Neural progenitor cell (in vitro differentiated cells): ENCODE measurements at regions not wholly inside any gene's neighbourhood (a gene's known extent, or its start where the extent isn't known, plus 50 kb on each side); places are given as distances from the start of the nearest gene placed in this dataset. TPM values are rescaled to one million over a fixed set of nuclear protein-coding genes. Genes with fewer than 3 reads are reported as not detected.

Experiments
- DNase-seq: peaks from one replicate; pipeline ENCODE4 v3.0.0-alpha.2; 2016; ENCODE audit warnings: low spot score
- H2AFZ ChIP-seq: fragments of 200-600 bp; sonication (generic); replicated peaks from 2 replicates; pipeline ENCODE4 v1.6.1; 2016; ENCODE audit warnings: antibody characterized with exemption
- H3F3A ChIP-seq: fragments of 200-600 bp; sonication (generic); 2 replicates; pipeline ENCODE4 v1.6.1; 2016; ENCODE audit warnings: antibody characterized with exemption, low read depth
- H3K27ac ChIP-seq: fragments of 200-600 bp; sonication (generic); 2 replicates; pipeline ENCODE4 v1.5.1; 2016; ENCODE audit warnings: mild to moderate bottlenecking
- H3K27me3 ChIP-seq: fragments of 200-600 bp; sonication (generic); 2 replicates; pipeline ENCODE4 v1.6.1; 2016; ENCODE audit warnings: mild to moderate bottlenecking, moderate library complexity
- H3K36me3 ChIP-seq: fragments of 200-600 bp; sonication (generic); 2 replicates; pipeline ENCODE4 v1.5.1; 2016
- H3K4me1 ChIP-seq: fragments of 200-600 bp; sonication (generic); 2 replicates; pipeline ENCODE4 v1.6.1; 2016; ENCODE audit warnings: mixed run types
- H3K4me2 ChIP-seq: fragments of 200-600 bp; sonication (generic); 2 replicates; pipeline ENCODE4 v1.6.1; 2016
- H3K4me3 ChIP-seq: fragments of 200-600 bp; sonication (generic); 2 replicates; pipeline ENCODE4 v1.5.1; 2016
- H3K79me2 ChIP-seq: fragments of 200-600 bp; sonication (generic); 2 replicates; pipeline ENCODE4 v1.6.1; 2016; ENCODE audit warnings: low read depth
- H3K9ac ChIP-seq: fragments of 200-600 bp; sonication (generic); 2 replicates; pipeline ENCODE4 v1.6.1; 2016
- H3K9me3 ChIP-seq: fragments of 200-600 bp; sonication (generic); 2 replicates; pipeline ENCODE4 v1.5.1; 2016; ENCODE audit warnings: low read depth
- H4K20me1 ChIP-seq: fragments of 200-600 bp; sonication (generic); 2 replicates; pipeline ENCODE4 v1.6.1; 2016; ENCODE audit warnings: low read depth
- H3K27ac Mint-ChIP-seq: 3 replicates; pipeline ENCODE4 v1.8.0; 2021; ENCODE audit warnings: mixed read lengths
- H3K27me3 Mint-ChIP-seq: 2 replicates; pipeline ENCODE4 v1.8.0; 2022; ENCODE audit warnings: low read depth, mild to moderate bottlenecking, inconsistent platforms, moderate library complexity, mixed read lengths; ENCODE audit not compliant: insufficient read depth
- H3K36me3 Mint-ChIP-seq: 3 replicates; pipeline ENCODE4 v1.8.0; 2021; ENCODE audit warnings: mixed read lengths
- H3K4me1 Mint-ChIP-seq: 3 replicates; pipeline ENCODE4 v1.8.0; 2021; ENCODE audit warnings: mixed read lengths
- H3K4me3 Mint-ChIP-seq: 3 replicates; pipeline ENCODE4 v1.8.0; 2021; ENCODE audit warnings: mild to moderate bottlenecking, moderate library complexity, mixed read lengths
- H3K9me3 Mint-ChIP-seq: 3 replicates; pipeline ENCODE4 v1.8.0; 2020; ENCODE audit warnings: mixed read lengths
- EZH2 ChIP-seq: fragments of 200-600 bp; sonication (generic); IDR thresholded peaks from 2 replicates; pipeline ENCODE4 v1.6.1; 2017; ENCODE audit warnings: antibody characterized with exemption, mild to moderate bottlenecking, moderate library complexity
- EZH2phosphoT487 ChIP-seq: fragments of 200-600 bp; sonication (generic); IDR thresholded peaks from 2 replicates; pipeline ENCODE4 v1.6.1; 2017; ENCODE audit warnings: antibody characterized with exemption
- small RNA-seq: library from RNA; depleted of rRNA; stranded (forward); fragments of <200 nt; gene quantifications from one replicate; pipeline ENCODE3, GENCODE V24; 2015
- TF ChIP-seq, protein P1 (sequence below): fragments of 200-600 bp; sonication (generic); IDR thresholded peaks from 2 replicates; pipeline ENCODE4 v1.5.1; 2017; ENCODE audit warnings: antibody characterized with exemption, mild to moderate bottlenecking

DNA sequence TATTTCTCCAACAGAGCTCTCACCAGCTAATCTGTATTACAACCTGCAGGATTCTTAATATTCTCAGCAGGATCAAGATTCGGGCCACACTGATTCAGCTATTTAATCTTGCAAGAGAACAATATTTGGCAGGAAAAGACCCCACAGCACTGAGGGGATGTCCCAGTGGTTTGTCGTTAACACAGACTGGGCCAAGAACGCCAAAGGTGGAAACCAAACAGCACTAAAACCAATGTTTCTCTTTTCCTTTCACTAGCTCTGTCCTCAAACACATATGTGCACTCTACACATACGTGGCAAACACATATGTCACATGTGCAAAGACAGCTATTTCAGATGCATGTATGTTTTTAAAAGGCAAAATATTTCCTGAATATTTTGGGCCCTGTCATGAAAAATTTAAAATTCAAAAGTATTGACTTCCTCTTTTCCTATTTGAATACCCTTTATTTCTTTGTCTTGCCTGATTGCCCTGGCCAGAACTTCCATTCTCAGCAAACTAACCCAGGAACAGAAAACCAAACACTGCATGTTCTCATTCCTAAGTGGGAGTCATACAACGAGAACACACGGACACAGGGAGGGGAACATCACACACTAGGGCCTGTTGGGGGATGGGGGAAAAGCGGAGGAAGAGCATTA lies 51.7 kb upstream of the NEBL start:
- no peaks in the 10 kb centered on the region for H3K79me2 ChIP-seq
- H3K27me3 Mint-ChIP-seq, result peaks cover 3% of the 10 kb centered on the region
- no peaks in the 10 kb centered on the region for H3K9me3 ChIP-seq
- H3K4me3 ChIP-seq, result no peak overlapping the region
- TF ChIP-seq EZH2 (no peak), EZH2phosphoT487 (no peak)
- TF ChIP-seq, protein P1, sequence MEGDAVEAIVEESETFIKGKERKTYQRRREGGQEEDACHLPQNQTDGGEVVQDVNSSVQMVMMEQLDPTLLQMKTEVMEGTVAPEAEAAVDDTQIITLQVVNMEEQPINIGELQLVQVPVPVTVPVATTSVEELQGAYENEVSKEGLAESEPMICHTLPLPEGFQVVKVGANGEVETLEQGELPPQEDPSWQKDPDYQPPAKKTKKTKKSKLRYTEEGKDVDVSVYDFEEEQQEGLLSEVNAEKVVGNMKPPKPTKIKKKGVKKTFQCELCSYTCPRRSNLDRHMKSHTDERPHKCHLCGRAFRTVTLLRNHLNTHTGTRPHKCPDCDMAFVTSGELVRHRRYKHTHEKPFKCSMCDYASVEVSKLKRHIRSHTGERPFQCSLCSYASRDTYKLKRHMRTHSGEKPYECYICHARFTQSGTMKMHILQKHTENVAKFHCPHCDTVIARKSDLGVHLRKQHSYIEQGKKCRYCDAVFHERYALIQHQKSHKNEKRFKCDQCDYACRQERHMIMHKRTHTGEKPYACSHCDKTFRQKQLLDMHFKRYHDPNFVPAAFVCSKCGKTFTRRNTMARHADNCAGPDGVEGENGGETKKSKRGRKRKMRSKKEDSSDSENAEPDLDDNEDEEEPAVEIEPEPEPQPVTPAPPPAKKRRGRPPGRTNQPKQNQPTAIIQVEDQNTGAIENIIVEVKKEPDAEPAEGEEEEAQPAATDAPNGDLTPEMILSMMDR, result no peak
- H3K9me3 Mint-ChIP-seq, result no peaks in the 10 kb centered on the region
- H3K4me3 Mint-ChIP-seq, result no peak overlapping the region
- DNase-seq, result no peak
- H3K27me3 ChIP-seq, result no peaks in the 10 kb centered on the region
- no peaks in the 10 kb centered on the region for H3K36me3 ChIP-seq
- peak overlapping the region; percentile 39 for H3K27ac Mint-ChIP-seq
- no peak overlapping the region for H3K9ac ChIP-seq
- peak overlapping the region; percentile 15 for H2AFZ ChIP-seq
- peaks cover 5% of the 10 kb centered on the region for H3F3A ChIP-seq
- H3K4me1 Mint-ChIP-seq, result peaks cover 27% of the 10 kb centered on the region
- H4K20me1 ChIP-seq, result no peaks in the 10 kb centered on the region
- peaks cover 37% of the 10 kb centered on the region for H3K4me1 ChIP-seq
- peaks cover 20% of the 10 kb centered on the region for H3K36me3 Mint-ChIP-seq
- peak overlapping the region; percentile 14 for H3K27ac ChIP-seq
- peak overlapping the region; percentile 47 for H3K4me2 ChIP-seq

Small RNA genes in the stretch of these regions (small RNA-seq; reads per million reads assigned to genes)
- gene AL158209.2, result not detected
- not detected for gene RF00017
- not detected for gene RNU6-15P
